ENCODE measurements at regions not wholly inside any gene's neighbourhood (a gene's known extent, or its start where the extent isn't known, plus 50 kb on each side); places are given as distances from the start of the nearest gene placed in this dataset.

GRCh38 chr12:114957225-114957624 lies 273.2 kb upstream of the TBX3 start:
- DNase-seq: no peak
- TF ChIP-seq EZH2 (IDR thresholded peaks at IDR 0.05; ENCODE audit: insufficient read depth, poor library complexity, severe bottlenecking): no peak
- no peak for TF ChIP-seq EZH2phosphoT487 (IDR thresholded peaks at IDR 0.05; ENCODE audit: insufficient read depth, low read depth)
- no peak overlapping the region for H3K4me3 ChIP-seq
- H3K4me2 ChIP-seq (ENCODE audit: unreplicated experiment): no peak overlapping the region
- no peaks in the 10 kb centered on the region for H3K9me2 ChIP-seq (ENCODE audit: insufficient read depth)
- in situ Hi-C loops (cut with MboI): no loop called here
- H3K4me1 ChIP-seq (ENCODE audit: insufficient read depth): no peaks in the 10 kb centered on the region
- H3F3A ChIP-seq (ENCODE audit: insufficient read depth): no peaks in the 10 kb centered on the region
- no peak overlapping the region for H3K9ac ChIP-seq
- H3K36me3 ChIP-seq (ENCODE audit: low read depth): no peaks in the 10 kb centered on the region
- no peaks in the 10 kb centered on the region for H3K27me3 ChIP-seq (replicated peaks; ENCODE audit: insufficient read depth)
- no peak overlapping the region for H3K27ac ChIP-seq
- WGBS, 2 experiments (ENCODE audit: low coverage in 1 of 2, low lambda C conversion rate in 2 of 2, missing lambda C conversion rate in 2 of 2): 96 to 99% methylated on average over 5 of the region's 5 CpGs
- no peaks in the 10 kb centered on the region for H3K9me3 ChIP-seq (ENCODE audit: low read depth)
- H3K79me2 ChIP-seq (ENCODE audit: insufficient read depth): no peaks in the 10 kb centered on the region
- no peak overlapping the region for H2AFZ ChIP-seq
- no peaks in the 10 kb centered on the region for H4K20me1 ChIP-seq (ENCODE audit: insufficient read depth)

GRCh38 chr12:114955414-114956014 lies 271.5 kb upstream of the TBX3 start:
- TF ChIP-seq EZH2 (IDR thresholded peaks at IDR 0.05; ENCODE audit: insufficient read depth, poor library complexity, severe bottlenecking) (no peak), EZH2phosphoT487 (IDR thresholded peaks at IDR 0.05; ENCODE audit: insufficient read depth, low read depth) (no peak)
- H2AFZ ChIP-seq: no peak overlapping the region
- no peak overlapping the region for H3K27ac ChIP-seq
- H3K27me3 ChIP-seq (replicated peaks; ENCODE audit: insufficient read depth): no peaks in the 10 kb centered on the region
- H3K4me1 ChIP-seq (ENCODE audit: insufficient read depth): no peaks in the 10 kb centered on the region
- H4K20me1 ChIP-seq (ENCODE audit: insufficient read depth): no peaks in the 10 kb centered on the region
- no peak for DNase-seq
- no peak overlapping the region for H3K9ac ChIP-seq
- H3K36me3 ChIP-seq (ENCODE audit: low read depth): no peaks in the 10 kb centered on the region
- H3K79me2 ChIP-seq (ENCODE audit: insufficient read depth): no peaks in the 10 kb centered on the region
- in situ Hi-C loops (cut with MboI): no loop called here
- H3K4me2 ChIP-seq (ENCODE audit: unreplicated experiment): no peak overlapping the region
- no peaks in the 10 kb centered on the region for H3K9me2 ChIP-seq (ENCODE audit: insufficient read depth)
- no peaks in the 10 kb centered on the region for H3F3A ChIP-seq (ENCODE audit: insufficient read depth)
- no peak overlapping the region for H3K4me3 ChIP-seq
- no peaks in the 10 kb centered on the region for H3K9me3 ChIP-seq (ENCODE audit: low read depth)
- 78 to 86% methylated on average over 2 of the region's 2 CpGs for WGBS, 2 experiments (ENCODE audit: low coverage in 1 of 2, low lambda C conversion rate in 2 of 2, missing lambda C conversion rate in 2 of 2)

GRCh38 chr12:114954511-114955055 lies 270.6 kb upstream of the TBX3 start:
- H4K20me1 ChIP-seq (ENCODE audit: insufficient read depth): no peaks in the 10 kb centered on the region
- 82 to 87% methylated on average over 6 of the region's 6 CpGs for WGBS, 2 experiments (ENCODE audit: low coverage in 1 of 2, low lambda C conversion rate in 2 of 2, missing lambda C conversion rate in 2 of 2)
- no peak overlapping the region for H2AFZ ChIP-seq
- H3K4me1 ChIP-seq (ENCODE audit: insufficient read depth): no peaks in the 10 kb centered on the region
- DNase-seq: no peak
- no peaks in the 10 kb centered on the region for H3K36me3 ChIP-seq (ENCODE audit: low read depth)
- H3K9me2 ChIP-seq (ENCODE audit: insufficient read depth): no peaks in the 10 kb centered on the region
- no peak overlapping the region for H3K4me2 ChIP-seq (ENCODE audit: unreplicated experiment)
- no peaks in the 10 kb centered on the region for H3K79me2 ChIP-seq (ENCODE audit: insufficient read depth)
- H3K9me3 ChIP-seq (ENCODE audit: low read depth): no peaks in the 10 kb centered on the region
- H3K27me3 ChIP-seq (replicated peaks; ENCODE audit: insufficient read depth): no peaks in the 10 kb centered on the region
- H3F3A ChIP-seq (ENCODE audit: insufficient read depth): no peaks in the 10 kb centered on the region
- TF ChIP-seq EZH2 (IDR thresholded peaks at IDR 0.05; ENCODE audit: insufficient read depth, poor library complexity, severe bottlenecking): no peak
- TF ChIP-seq EZH2phosphoT487 (IDR thresholded peaks at IDR 0.05; ENCODE audit: insufficient read depth, low read depth): no peak
- H3K4me3 ChIP-seq: no peak overlapping the region
- no peak overlapping the region for H3K27ac ChIP-seq
- in situ Hi-C loops (cut with MboI): no loop called here
- no peak overlapping the region for H3K9ac ChIP-seq

- Histone ChIP-seq H3K4me2 (ENCODE audit: unreplicated experiment) (no peak overlapping the region), H3K36me3 (ENCODE audit: low read depth) (no peaks in the 10 kb centered on the region), H2AFZ (no peak overlapping the region), H3K79me2 (ENCODE audit: insufficient read depth) (no peaks in the 10 kb centered on the region), H3F3A (ENCODE audit: insufficient read depth) (no peaks in the 10 kb centered on the region), H4K20me1 (ENCODE audit: insufficient read depth) (no peaks in the 10 kb centered on the region), H3K9me3 (ENCODE audit: low read depth) (no peaks in the 10 kb centered on the region), H3K27me3 (replicated peaks; ENCODE audit: insufficient read depth) (no peaks in the 10 kb centered on the region), H3K4me1 (ENCODE audit: insufficient read depth) (no peaks in the 10 kb centered on the region), H3K9me2 (ENCODE audit: insufficient read depth) (no peaks in the 10 kb centered on the region), H3K4me3 (no peak overlapping the region), H3K27ac (no peak overlapping the region), H3K9ac (no peak overlapping the region)
- DNase-seq: no peak
- TF ChIP-seq EZH2phosphoT487 (IDR thresholded peaks at IDR 0.05; ENCODE audit: insufficient read depth, low read depth): no peak
- TF ChIP-seq EZH2 (IDR thresholded peaks at IDR 0.05; ENCODE audit: insufficient read depth, poor library complexity, severe bottlenecking): no peak
- in situ Hi-C loops (cut with MboI): no loop called here
- WGBS, 2 experiments (ENCODE audit: low coverage in 1 of 2, low lambda C conversion rate in 2 of 2, missing lambda C conversion rate in 2 of 2): 55 to 60% methylated on average over 18 of the region's 18 CpGs
These were observed 268.7 kb upstream of the TBX3 start for GRCh38 chr12:114952573-114953271.

All from GM23248 (cell line).